ENCODE measurements at regions not wholly inside any gene's neighbourhood (a gene's known extent, or its start where the extent isn't known, plus 50 kb on each side); places are given as distances from the start of the nearest gene placed in this dataset.
A peak's percentile ranks its signal among the peaks of the same experiment; 100 is the strongest.

DNA sequence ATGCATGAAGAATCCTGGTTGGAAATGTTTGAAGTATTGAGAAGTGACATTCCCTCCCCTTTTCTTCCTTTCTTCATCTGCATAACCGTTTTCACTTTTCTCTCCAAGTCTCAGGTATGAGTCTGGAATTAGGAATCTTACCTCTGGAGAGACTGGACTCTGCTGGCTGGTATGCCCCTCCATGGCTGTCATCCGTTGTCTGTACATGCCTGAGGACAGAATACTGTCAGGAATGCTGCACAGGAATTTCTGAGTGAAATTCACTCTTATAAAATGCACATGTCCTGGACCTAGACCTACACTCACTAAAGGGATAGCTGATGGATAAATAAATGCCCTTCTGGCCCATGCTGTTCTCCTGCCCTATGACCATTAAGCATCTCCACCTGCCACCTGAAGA is 179.5 kb downstream of the MSN start:
- Histone ChIP-seq H3K4me3 (ENCODE audit: low read depth in 1 of 2, low read length in 1 of 2) (no peak overlapping the region), H3K9me3 (no peaks in the 10 kb centered on the region), H3K4me1 (ENCODE audit: control insufficient read depth in 1 of 2, insufficient read depth in 1 of 2, low read depth in 1 of 2, low read length in 1 of 2) (no peaks in the 10 kb centered on the region), H3K27me3 (no peaks in the 10 kb centered on the region), H3K27ac (no peak overlapping the region), H3K36me3 (no peaks in the 10 kb centered on the region)
- TF ChIP-seq CTCF (IDR thresholded peaks at IDR 0.05), result no peak

GRCh38 chrX:65841263-65841662 is 173.8 kb downstream of the MSN start:
- no peaks in the 10 kb centered on the region for H3K27me3 ChIP-seq
- H3K4me1 ChIP-seq (ENCODE audit: control insufficient read depth in 1 of 2, insufficient read depth in 1 of 2, low read depth in 1 of 2, low read length in 1 of 2), result peaks cover 41 to 43% of the 10 kb centered on the region in 2 experiments
- TF ChIP-seq CTCF (IDR thresholded peaks at IDR 0.05), result no peak
- H3K4me3 ChIP-seq (ENCODE audit: low read depth in 1 of 2, low read length in 1 of 2), result no peak overlapping the region
- H3K36me3 ChIP-seq, result no peaks in the 10 kb centered on the region
- no peaks in the 10 kb centered on the region for H3K9me3 ChIP-seq
- peak overlapping the region; percentile 54 for H3K27ac ChIP-seq

GRCh38 chrX:65838674-65839073 is 171.2 kb downstream of the MSN start:
- H3K4me1 ChIP-seq (ENCODE audit: control insufficient read depth in 1 of 2, insufficient read depth in 1 of 2, low read depth in 1 of 2, low read length in 1 of 2), result peaks cover 41 to 43% of the 10 kb centered on the region in 2 experiments
- TF ChIP-seq CTCF (IDR thresholded peaks at IDR 0.05), result no peak
- H3K9me3 ChIP-seq, result no peaks in the 10 kb centered on the region
- no peaks in the 10 kb centered on the region for H3K27me3 ChIP-seq
- H3K4me3 ChIP-seq (ENCODE audit: low read depth in 1 of 2, low read length in 1 of 2), result no peak overlapping the region
- no peaks in the 10 kb centered on the region for H3K36me3 ChIP-seq
- peak overlapping the region; percentile 71 for H3K27ac ChIP-seq

GRCh38 chrX:65837875-65838549 is 170.6 kb downstream of the MSN start:
- Histone ChIP-seq H3K4me3 (ENCODE audit: low read depth in 1 of 2, low read length in 1 of 2) (no peak overlapping the region), H3K4me1 (ENCODE audit: control insufficient read depth in 1 of 2, insufficient read depth in 1 of 2, low read depth in 1 of 2, low read length in 1 of 2) (peaks cover 41 to 43% of the 10 kb centered on the region in 2 experiments), H3K27me3 (no peaks in the 10 kb centered on the region), H3K27ac (peak overlapping the region; percentile 71), H3K36me3 (no peaks in the 10 kb centered on the region), H3K9me3 (no peaks in the 10 kb centered on the region)
- no peak for TF ChIP-seq CTCF (IDR thresholded peaks at IDR 0.05)

GRCh38 chrX:65831268-65831667 is 163.8 kb downstream of the MSN start:
- no peaks in the 10 kb centered on the region for H3K36me3 ChIP-seq
- H3K4me3 ChIP-seq (ENCODE audit: low read depth in 1 of 2, low read length in 1 of 2), result no peak overlapping the region
- no peaks in the 10 kb centered on the region for H3K27me3 ChIP-seq
- no peaks in the 10 kb centered on the region for H3K4me1 ChIP-seq (ENCODE audit: control insufficient read depth in 1 of 2, insufficient read depth in 1 of 2, low read depth in 1 of 2, low read length in 1 of 2)
- no peak overlapping the region for H3K27ac ChIP-seq
- TF ChIP-seq CTCF (IDR thresholded peaks at IDR 0.05), result no peak
- no peaks in the 10 kb centered on the region for H3K9me3 ChIP-seq
